Vagina (tissue), 2 donors: ENCODE measurements at regions not wholly inside any gene's neighbourhood (a gene's known extent, or its start where the extent isn't known, plus 50 kb on each side); places are given as distances from the start of the nearest gene placed in this dataset.

ENCODE experiments used
- CTCF ChIP-seq, 3 experiments: fragments of 450-650 bp in 2 of 3; fragments of 200-600 bp in 1 of 3; sonication (generic) in 1 of 3; IDR thresholded peaks; one replicate each; pipeline ENCODE4 v1.5.1; 2017 to 2019; ENCODE audit warnings: antibody characterized with exemption in 3 of 3, mild to moderate bottlenecking in 2 of 3, moderate library complexity in 2 of 3
- POLR2A ChIP-seq, 2 donors: fragments of 450-650 bp; IDR thresholded peaks; one replicate each; pipeline ENCODE4 v1.6.1; 2017; ENCODE audit warnings: antibody characterized with exemption in 2 of 2, mild to moderate bottlenecking in 2 of 2, moderate library complexity in 2 of 2

GRCh38 chr2:83971547-83971946 is 487.5 kb downstream of the SUCLG1 start:
- TF ChIP-seq CTCF (IDR thresholded peaks at IDR 0.05) (no peak), POLR2A (IDR thresholded peaks at IDR 0.05) (no peak)
